Panc1 (cell line): ENCODE measurements at regions not wholly inside any gene's neighbourhood (a gene's known extent, or its start where the extent isn't known, plus 50 kb on each side); places are given as distances from the start of the nearest gene placed in this dataset.

Source experiments
- CTCF ChIP-seq: fragments of 450-650 bp; IDR thresholded peaks from 2 replicates; pipeline ENCODE4 v1.5.1; 2017; ENCODE audit warnings: mild to moderate bottlenecking
- POLR2AphosphoS5 ChIP-seq: IDR thresholded peaks from 2 replicates; pipeline ENCODE4 v1.6.1; 2012; ENCODE audit warnings: mild to moderate bottlenecking, low read depth, low read length, moderate library complexity
- REST ChIP-seq, 2 experiments: IDR thresholded peaks; 2 replicates each; pipeline ENCODE4 v1.6.1; 2011 to 2012; ENCODE audit warnings: low read depth in 2 of 2, control low read depth in 1 of 2, low read length in 1 of 2, mild to moderate bottlenecking in 1 of 2, moderate library complexity in 1 of 2; ENCODE audit not compliant: insufficient read depth in 1 of 2
- SIN3A ChIP-seq: IDR thresholded peaks from 2 replicates; pipeline ENCODE4 v1.6.1; 2012; ENCODE audit warnings: low read depth, mild to moderate bottlenecking, low read length, moderate library complexity, borderline replicate concordance; ENCODE audit not compliant: insufficient read depth
- TCF7L2 ChIP-seq: IDR thresholded peaks from 2 replicates; pipeline ENCODE4 v1.6.1; 2011; ENCODE audit warnings: mild to moderate bottlenecking, low read depth, low read length, inconsistent platforms

- TF ChIP-seq CTCF, result no peak
- no peak for TF ChIP-seq SIN3A
- no peak for TF ChIP-seq POLR2AphosphoS5
- no peak for TF ChIP-seq TCF7L2
- TF ChIP-seq REST (IDR thresholded peaks at IDR 0.05; ENCODE audit: insufficient read depth in 1 of 2, low read depth in 2 of 2, low read length in 1 of 2), result no peak
Measured at GRCh38 chr5:141797425-141797824, 80.8 kb downstream of the PCDH1 start.
